Activated naive CD4-positive, alpha-beta T cell treated with anti-CD3 and anti-CD28 coated beads, Interleukin-2, amount 50 U/mL, for 24 hours (primary cell): ENCODE measurements at regions not wholly inside any gene's neighbourhood (a gene's known extent, or its start where the extent isn't known, plus 50 kb on each side); places are given as distances from the start of the nearest gene placed in this dataset.
"Not testable (repeated sequence)": the region's sequence is repeated elsewhere in the genome, so short reads cannot be mapped to it uniquely, and the experiment has no call there.

Experiments used
- H3K27ac Mint-ChIP-seq: one replicate; pipeline ENCODE4 v1.8.0; 2021; ENCODE audit warnings: mild to moderate bottlenecking, mixed read lengths
- H3K27me3 Mint-ChIP-seq: one replicate; pipeline ENCODE4 v1.8.0; 2021; ENCODE audit warnings: mixed read lengths
- H3K36me3 Mint-ChIP-seq: one replicate; pipeline ENCODE4 v1.8.0; 2021; ENCODE audit warnings: mixed read lengths
- H3K4me1 Mint-ChIP-seq: one replicate; pipeline ENCODE4 v1.8.0; 2021; ENCODE audit warnings: mixed read lengths
- H3K4me3 Mint-ChIP-seq: one replicate; pipeline ENCODE4 v1.8.0; 2021; ENCODE audit warnings: mild to moderate bottlenecking, mixed read lengths
- H3K9me3 Mint-ChIP-seq: one replicate; pipeline ENCODE4 v1.8.0; 2021; ENCODE audit warnings: mixed read lengths

DNA sequence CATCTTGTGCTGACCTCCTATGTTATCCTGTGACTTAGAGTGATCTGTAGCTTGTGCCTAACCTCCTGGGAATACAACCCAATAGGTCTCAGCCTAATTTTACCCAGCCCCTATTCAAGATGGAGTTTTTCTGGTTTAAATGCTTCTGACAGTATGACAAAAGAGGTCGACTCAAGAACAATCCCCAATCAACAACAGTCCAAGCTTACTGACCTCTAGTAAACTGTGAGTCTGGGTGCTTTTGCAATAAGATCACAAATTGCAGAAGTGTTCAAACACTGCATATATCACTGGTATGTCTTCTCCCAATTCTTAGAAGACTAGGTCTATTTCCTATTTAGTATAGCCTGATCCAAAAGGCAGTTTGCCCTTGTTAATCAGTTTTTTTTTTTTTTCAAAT is 323.5 kb upstream of the PTGER4 start:
- Mint-ChIP-seq H3K4me1 (peaks cover 6% of the 10 kb centered on the region), H3K4me3 (no peak overlapping the region), H3K27ac (peak overlapping the region; percentile 17), H3K9me3 (peaks cover 5% of the 10 kb centered on the region), H3K36me3 (no peaks in the 10 kb centered on the region), H3K27me3 (no peaks in the 10 kb centered on the region)

DNA sequence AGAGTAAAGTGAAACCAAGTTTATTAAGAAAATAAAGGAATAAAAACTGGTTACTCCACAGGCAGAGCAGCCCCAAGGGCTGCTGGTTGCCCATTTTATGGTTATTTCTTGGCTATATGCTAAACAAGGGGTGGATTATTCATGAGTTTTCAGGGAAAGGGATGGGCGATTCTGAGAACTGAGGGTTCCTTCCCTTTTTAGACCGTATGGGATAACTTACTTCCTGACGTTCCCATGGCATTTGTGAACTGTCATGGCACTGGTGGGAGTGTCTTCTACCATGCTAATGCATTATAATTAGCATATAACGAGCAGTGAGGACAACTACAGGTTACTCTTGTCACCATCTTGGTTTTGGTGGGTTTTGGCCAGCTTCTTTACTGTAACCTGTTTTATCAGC is 323.9 kb upstream of the PTGER4 start:
- Mint-ChIP-seq H3K27ac (no peak overlapping the region), H3K4me3 (no peak overlapping the region), H3K27me3 (no peaks in the 10 kb centered on the region)

DNA sequence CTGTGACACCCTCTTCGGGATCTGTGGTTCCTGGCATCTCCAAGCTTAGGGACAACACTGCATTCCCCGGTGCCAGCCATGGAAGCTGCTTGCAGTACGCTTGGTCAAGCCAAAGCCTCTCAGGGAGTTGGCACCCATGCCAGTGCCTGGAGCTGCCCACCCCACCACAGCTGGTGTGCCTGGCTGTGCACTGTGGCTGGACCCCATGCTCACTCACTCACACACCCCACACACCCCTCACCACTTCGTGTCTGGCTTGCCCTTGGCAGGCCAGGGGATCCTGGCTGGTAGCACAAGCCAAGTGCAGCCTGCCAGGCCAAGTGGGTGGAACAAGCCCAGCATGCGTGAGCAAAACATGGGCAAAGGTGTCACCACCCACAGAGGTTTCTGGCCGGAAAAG is 324.5 kb upstream of the PTGER4 start:
- Mint-ChIP-seq H3K27ac (no peak overlapping the region), H3K4me1 (peaks cover 4% of the 10 kb centered on the region), H3K9me3 (peaks cover 5% of the 10 kb centered on the region), H3K4me3 (no peak overlapping the region), H3K36me3 (peaks cover 2% of the 10 kb centered on the region), H3K27me3 (no peaks in the 10 kb centered on the region)

More for the DNA sequence above, 323.9 kb upstream of the PTGER4 start:
- Mint-ChIP-seq H3K36me3 (peaks cover 2% of the 10 kb centered on the region), H3K4me1 (peaks cover 4% of the 10 kb centered on the region), H3K9me3 (peaks cover 5% of the 10 kb centered on the region)

DNA sequence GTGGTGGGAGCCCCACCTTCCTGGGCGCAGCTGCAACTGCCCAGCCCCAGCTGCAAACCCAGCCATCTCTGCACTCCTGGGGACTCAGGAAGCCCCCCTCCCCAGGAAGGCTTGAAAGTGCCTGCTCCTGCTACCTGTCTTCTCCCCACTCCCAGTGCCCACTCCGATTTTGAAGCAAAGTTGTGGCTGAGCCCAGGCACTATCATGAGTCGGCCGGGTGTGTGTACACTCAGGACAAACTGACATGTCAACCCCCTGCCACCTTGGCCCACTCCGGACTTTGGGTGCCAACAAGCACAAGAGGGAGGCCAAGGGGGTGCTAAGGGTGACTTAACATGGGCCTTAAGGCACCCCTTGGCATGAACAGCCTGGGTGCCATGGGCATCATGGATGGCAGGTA is 325.5 kb upstream of the PTGER4 start:
- H3K4me1 Mint-ChIP-seq = no peaks in the 10 kb centered on the region
- H3K27me3 Mint-ChIP-seq = no peaks in the 10 kb centered on the region
- H3K27ac Mint-ChIP-seq = no peak overlapping the region
- peaks cover 10% of the 10 kb centered on the region for H3K36me3 Mint-ChIP-seq
- H3K9me3 Mint-ChIP-seq = peaks cover 15% of the 10 kb centered on the region
- H3K4me3 Mint-ChIP-seq = no peak overlapping the region

DNA sequence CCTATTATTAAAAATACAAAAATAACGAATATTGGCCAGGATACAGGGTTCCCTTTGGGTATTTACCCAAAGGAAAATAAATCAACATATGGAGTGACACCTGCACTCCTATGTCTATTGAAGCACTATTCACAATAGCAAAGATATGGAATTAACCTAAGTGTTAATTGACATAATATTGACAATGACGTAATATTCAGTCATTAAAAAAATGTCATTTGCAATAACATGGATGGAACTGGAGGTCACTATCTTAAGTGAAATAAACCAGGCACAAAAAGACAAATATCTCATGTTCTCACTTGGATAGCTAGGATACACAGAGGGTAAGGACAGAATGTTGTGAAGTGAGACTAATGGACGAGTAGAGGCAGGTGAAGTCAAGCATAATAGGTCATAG is 326.3 kb upstream of the PTGER4 start:
- Mint-ChIP-seq H3K9me3 (peaks cover 17% of the 10 kb centered on the region), H3K4me3 (no peak overlapping the region), H3K27me3 (no peaks in the 10 kb centered on the region), H3K36me3 (peaks cover 10% of the 10 kb centered on the region), H3K27ac (no peak overlapping the region), H3K4me1 (no peaks in the 10 kb centered on the region)

DNA sequence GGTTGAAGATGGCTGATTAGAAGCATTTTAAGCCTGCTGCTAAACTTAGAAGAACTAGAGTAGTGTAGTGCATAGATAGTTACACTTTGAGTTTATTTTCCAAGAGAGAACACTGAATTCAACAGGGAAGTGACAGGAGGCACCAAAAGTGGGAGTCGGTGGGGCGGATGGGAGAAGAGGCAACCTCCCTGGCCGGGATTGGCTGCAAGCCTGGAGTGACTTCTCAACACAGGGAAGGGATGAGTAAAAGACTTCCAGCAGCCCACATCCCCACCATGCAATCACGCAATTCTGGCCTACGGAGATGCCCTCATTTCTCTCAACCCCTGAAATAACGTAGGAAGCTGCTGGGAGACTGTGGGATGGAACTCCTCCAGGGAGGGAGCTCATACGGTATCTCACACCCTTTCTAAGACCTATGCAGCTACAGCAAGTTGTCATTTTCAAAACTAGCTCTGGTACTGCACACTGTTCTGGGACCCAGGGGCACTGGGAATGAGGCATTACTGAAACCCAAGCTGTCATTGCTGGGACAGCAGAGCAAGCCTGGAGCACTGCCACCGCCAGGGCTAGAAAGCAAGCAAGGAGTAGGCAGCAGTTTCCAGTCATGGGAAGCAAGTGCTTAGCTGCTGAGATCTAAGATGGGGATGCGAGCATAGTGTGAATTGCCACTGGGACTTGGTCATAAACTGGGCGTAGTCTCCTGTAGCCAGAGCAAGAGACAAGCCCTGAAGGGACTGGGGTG is 331.6 kb upstream of the PTGER4 start:
- Mint-ChIP-seq H3K27me3 (no peaks in the 10 kb centered on the region), H3K27ac (no peak overlapping the region), H3K4me1 (no peaks in the 10 kb centered on the region), H3K9me3 (peaks cover 17% of the 10 kb centered on the region), H3K36me3 (peaks cover 10% of the 10 kb centered on the region), H3K4me3 (no peak overlapping the region)

DNA sequence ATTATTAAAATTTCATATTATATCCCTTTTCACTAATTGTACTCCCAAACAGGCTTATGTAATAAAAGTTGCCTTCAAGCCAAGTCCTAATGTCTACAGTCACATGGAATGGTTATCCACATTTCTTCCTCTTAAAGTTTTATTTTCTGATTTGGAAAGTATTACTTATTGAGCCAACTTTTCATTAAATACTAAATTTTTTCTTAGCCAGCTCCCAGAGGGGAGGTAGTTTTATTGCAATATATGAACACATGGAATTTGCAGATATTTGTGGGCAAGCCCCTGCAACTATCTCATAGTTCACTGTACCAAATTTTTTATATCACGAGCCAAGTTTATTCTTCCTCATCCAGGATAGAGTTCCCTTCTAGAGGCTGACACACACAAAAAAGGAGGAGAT is 332.8 kb upstream of the PTGER4 start:
- no peak overlapping the region for H3K4me3 Mint-ChIP-seq
- peaks cover 12% of the 10 kb centered on the region for H3K9me3 Mint-ChIP-seq
- peaks cover 10% of the 10 kb centered on the region for H3K36me3 Mint-ChIP-seq
- no peaks in the 10 kb centered on the region for H3K4me1 Mint-ChIP-seq
- H3K27ac Mint-ChIP-seq = no peak overlapping the region
- H3K27me3 Mint-ChIP-seq = no peaks in the 10 kb centered on the region

DNA sequence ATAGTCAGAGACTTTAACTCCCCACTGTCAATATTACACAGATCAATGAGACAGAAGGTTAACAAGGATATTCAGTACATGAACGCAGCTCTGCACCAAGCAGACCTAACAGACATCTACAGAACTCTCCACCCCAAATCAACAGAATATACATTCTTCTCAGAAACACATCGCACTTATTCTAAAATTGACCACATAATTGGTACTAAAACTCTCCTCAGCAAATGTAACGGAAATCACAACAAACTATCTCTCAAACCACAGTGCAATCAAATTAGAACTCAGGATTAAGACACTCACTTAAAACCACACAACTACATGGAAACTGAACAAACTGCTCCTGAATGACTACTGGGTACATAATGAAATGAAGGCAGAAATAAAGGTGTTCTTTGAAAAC is 341.3 kb upstream of the PTGER4 start:
- H3K9me3 Mint-ChIP-seq, H3K4me3 Mint-ChIP-seq, H3K36me3 Mint-ChIP-seq, H3K27me3 Mint-ChIP-seq, H3K4me1 Mint-ChIP-seq, H3K27ac Mint-ChIP-seq: not testable (repeated sequence)

DNA sequence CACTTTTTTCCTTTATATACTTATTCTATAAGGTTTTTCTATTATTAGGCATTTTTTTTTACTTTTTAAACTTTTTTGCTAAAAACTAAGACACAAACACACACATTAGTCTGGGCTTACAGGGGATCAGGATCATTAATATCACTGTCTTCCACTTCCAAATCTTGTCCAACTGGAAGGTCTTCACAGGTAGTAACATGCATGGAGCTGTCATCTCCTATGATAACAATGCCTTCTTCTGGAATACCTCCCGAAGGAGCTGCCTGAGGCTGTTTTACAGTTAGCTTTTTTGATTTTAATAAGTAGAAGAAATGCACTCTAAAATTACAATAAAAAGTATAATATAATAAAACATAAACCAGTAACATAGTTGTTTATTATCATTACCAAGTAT is 345.5 kb upstream of the PTGER4 start:
- Mint-ChIP-seq H3K4me3 (no peak overlapping the region), H3K36me3 (peaks cover 1% of the 10 kb centered on the region), H3K9me3 (no peaks in the 10 kb centered on the region), H3K27ac (no peak overlapping the region), H3K4me1 (peaks cover 14% of the 10 kb centered on the region), H3K27me3 (no peaks in the 10 kb centered on the region)

DNA sequence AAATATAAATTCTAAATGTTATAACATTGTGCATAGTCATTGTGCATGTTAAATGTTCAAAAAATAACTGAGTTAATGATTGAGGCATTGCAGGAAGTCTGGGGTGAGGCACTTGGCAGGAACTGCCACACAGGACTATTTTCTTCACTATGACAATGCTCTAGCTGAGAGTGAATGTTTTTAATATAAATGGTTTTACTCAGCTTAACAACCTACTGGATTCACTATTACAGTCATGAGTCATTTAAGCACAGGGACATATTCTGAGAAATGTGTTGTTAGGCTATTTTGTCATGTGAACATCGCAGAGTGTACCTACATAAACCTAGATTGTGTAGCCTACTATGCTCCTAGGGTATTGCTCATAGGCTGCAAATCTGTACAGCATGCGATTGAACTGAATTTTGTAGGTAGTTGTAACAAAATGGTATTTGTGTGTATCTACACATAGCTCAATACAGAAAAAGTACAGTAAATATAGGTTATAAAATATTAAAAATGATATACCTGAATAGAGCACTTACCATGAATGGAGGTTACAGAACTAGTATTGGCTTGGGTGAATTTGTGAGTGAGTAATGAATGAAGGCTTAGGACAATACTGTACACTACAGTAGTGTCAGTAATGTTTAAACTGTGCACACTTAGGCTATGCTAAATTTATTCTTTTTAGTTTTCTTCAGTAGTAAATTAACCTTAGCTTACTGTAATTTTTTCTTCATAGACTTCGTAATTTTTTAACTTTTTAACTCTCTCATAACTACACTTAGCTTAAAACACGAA is 346.1 kb upstream of the PTGER4 start:
- peaks cover 1% of the 10 kb centered on the region for H3K36me3 Mint-ChIP-seq
- H3K9me3 Mint-ChIP-seq = no peaks in the 10 kb centered on the region
- H3K27me3 Mint-ChIP-seq = no peaks in the 10 kb centered on the region
- H3K27ac Mint-ChIP-seq = peak overlapping the region; percentile 30
- H3K4me3 Mint-ChIP-seq = no peak overlapping the region
- H3K4me1 Mint-ChIP-seq = peaks cover 14% of the 10 kb centered on the region

DNA sequence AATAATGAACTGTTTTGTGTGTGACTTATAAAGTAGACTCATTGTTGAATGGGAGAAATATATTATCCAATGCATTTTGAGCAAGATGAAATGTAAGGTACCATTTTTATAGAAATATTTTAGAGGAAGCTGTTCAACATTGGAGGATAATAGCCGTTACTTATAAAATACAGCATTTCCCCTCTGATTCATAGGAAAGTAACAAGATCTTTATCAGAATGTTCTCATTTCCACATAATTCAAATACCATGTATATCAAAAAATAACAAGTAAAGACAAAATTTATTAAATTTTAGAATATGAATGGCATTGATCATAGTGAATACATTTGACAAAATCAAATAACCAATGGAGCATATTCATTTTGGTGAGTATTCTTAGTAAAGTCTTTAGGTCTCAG is 346.7 kb upstream of the PTGER4 start:
- peaks cover 1% of the 10 kb centered on the region for H3K36me3 Mint-ChIP-seq
- no peaks in the 10 kb centered on the region for H3K9me3 Mint-ChIP-seq
- peaks cover 14% of the 10 kb centered on the region for H3K4me1 Mint-ChIP-seq
- H3K27me3 Mint-ChIP-seq = no peaks in the 10 kb centered on the region
- H3K4me3 Mint-ChIP-seq = no peak overlapping the region
- H3K27ac Mint-ChIP-seq = peak overlapping the region; percentile 30

DNA sequence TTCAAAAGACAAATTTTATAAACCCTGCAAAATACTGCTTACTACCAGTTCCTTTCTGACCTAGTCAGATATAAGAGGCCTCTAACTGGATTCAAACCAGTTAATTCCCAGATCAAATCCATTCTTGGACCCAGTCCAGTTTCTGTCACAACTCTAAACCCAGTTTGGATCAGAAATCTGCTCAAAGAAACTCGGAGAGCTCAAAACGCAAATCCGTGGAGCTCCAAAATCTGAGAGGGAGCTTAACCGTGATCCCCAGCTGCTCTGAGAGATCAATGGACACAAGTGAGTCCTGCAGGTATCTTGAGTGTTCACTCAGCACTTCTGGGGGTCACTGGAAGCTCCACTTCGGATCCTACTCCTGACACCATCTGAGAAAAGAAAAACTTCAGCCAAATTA is 348.1 kb upstream of the PTGER4 start:
- no peak overlapping the region for H3K27ac Mint-ChIP-seq
- no peak overlapping the region for H3K4me3 Mint-ChIP-seq
- peaks cover 14% of the 10 kb centered on the region for H3K4me1 Mint-ChIP-seq
- H3K27me3 Mint-ChIP-seq = no peaks in the 10 kb centered on the region
- no peaks in the 10 kb centered on the region for H3K9me3 Mint-ChIP-seq
- no peaks in the 10 kb centered on the region for H3K36me3 Mint-ChIP-seq

DNA sequence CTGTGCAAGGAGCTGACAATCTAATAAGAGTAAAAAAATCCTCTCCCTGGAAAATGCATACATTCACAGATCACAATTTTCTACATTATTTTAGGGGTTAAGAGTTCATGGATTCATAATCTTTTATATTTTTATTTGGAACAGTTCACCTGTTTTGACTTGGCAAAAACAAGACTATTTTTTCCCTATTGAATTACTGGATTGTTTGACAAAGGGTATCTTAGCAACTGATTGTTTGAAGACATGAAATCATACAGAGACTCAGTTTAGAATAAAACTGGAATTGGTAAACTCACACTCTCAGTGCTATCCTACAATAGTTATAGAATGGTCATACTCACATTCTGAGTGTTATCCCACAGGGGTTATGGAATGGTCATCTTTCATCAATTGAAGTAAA is 358.2 kb upstream of the PTGER4 start:
- no peak overlapping the region for H3K4me3 Mint-ChIP-seq
- H3K36me3 Mint-ChIP-seq = no peaks in the 10 kb centered on the region
- H3K27me3 Mint-ChIP-seq = no peaks in the 10 kb centered on the region
- H3K9me3 Mint-ChIP-seq = no peaks in the 10 kb centered on the region
- H3K4me1 Mint-ChIP-seq = peaks cover 6% of the 10 kb centered on the region
- H3K27ac Mint-ChIP-seq = no peak overlapping the region

DNA sequence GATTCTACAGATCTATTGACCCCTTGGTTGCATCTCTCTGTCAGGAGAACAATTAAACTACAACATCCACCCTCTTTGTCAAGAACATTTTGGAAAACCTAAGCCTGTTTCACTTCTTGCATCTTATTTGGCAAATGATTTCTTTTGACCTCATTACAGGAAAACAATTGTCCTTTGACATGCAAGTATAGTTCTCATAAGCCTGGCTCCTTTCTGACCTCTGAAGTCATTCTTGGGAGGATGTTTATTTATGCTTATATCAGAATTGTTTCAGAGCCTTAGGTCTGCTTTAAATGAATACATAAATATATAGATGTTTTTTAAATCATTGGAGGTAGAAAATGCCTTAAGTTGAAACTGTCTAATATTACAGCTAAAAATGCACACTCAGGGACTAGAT is 361.3 kb upstream of the PTGER4 start:
- Mint-ChIP-seq H3K9me3 (no peaks in the 10 kb centered on the region), H3K27ac (no peak overlapping the region), H3K36me3 (no peaks in the 10 kb centered on the region), H3K27me3 (no peaks in the 10 kb centered on the region), H3K4me3 (no peak overlapping the region), H3K4me1 (no peaks in the 10 kb centered on the region)

DNA sequence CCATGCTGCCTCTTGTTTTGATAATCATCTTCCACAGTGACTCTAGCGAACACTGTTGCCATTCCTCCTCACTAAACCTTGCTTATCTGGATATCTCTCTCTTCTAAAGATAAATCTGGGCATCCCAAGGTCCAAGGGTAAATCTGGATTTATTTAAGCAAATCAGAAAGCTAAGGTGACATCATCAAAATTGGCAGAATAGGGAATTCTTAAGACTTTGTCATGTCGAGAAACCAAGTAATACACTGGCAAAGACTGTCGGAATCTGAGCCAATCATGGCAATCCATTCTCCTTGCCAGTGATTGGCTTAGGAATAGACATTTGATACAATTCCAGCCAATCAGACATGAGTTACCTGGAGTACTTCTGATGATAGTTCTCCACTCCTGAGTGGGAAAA is 362.7 kb upstream of the PTGER4 start:
- Mint-ChIP-seq H3K27ac (no peak overlapping the region), H3K27me3 (no peaks in the 10 kb centered on the region), H3K36me3 (no peaks in the 10 kb centered on the region), H3K4me1 (no peaks in the 10 kb centered on the region), H3K4me3 (no peak overlapping the region), H3K9me3 (no peaks in the 10 kb centered on the region)

DNA sequence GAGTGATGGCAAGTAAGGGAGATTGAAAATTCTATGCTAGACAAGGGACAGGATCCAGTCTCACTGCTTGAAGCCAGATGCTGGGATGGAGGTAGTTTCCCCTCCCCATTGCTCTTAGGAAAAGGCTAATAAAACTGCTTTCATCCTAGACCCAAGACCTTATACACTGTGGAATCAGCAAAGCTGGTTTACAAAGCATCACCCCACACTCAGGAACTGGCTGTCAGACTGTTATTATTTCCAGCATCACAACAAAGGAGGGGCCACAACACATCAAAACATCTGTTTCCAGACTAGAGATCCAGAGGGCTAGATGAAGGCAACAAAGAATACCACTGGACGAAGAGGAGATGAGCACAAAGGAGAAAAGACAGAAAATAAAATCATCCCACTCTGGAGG is 364.6 kb upstream of the PTGER4 start:
- no peaks in the 10 kb centered on the region for H3K36me3 Mint-ChIP-seq
- no peak overlapping the region for H3K27ac Mint-ChIP-seq
- no peaks in the 10 kb centered on the region for H3K27me3 Mint-ChIP-seq
- H3K4me3 Mint-ChIP-seq = no peak overlapping the region
- H3K9me3 Mint-ChIP-seq = no peaks in the 10 kb centered on the region
- H3K4me1 Mint-ChIP-seq = no peaks in the 10 kb centered on the region
